CD14-positive monocyte (primary cell): ENCODE measurements at regions not wholly inside any gene's neighbourhood (a gene's known extent, or its start where the extent isn't known, plus 50 kb on each side); places are given as distances from the start of the nearest gene placed in this dataset.

Source experiments
- DNase-seq, 3 donors: peaks; one replicate each; pipeline ENCODE4 v3.0.0-alpha.2; 2011 to 2022
- H2AFZ ChIP-seq: 2 replicates; pipeline ENCODE4 v1.6.0; 2012; ENCODE audit warnings: mild to moderate bottlenecking, low read depth, low read length, inconsistent platforms; ENCODE audit not compliant: insufficient read depth, poor library complexity, severe bottlenecking
- H3K27ac ChIP-seq, 2 donors: 1 replicate in 1 of 2; 2 replicates in 1 of 2; pipeline ENCODE4 v1.5.1; 2012 to 2013; ENCODE audit warnings: low read length in 2 of 2, control low read depth in 1 of 2, inconsistent platforms in 1 of 2, low read depth in 1 of 2, mild to moderate bottlenecking in 1 of 2
- H3K27me3 ChIP-seq, 2 donors: one replicate each; pipeline versions ENCODE4 v1.6.0 to v1.6.1; 2011 to 2013; ENCODE audit warnings: low read length in 2 of 2; ENCODE audit not compliant: control insufficient read depth in 2 of 2, insufficient read depth in 2 of 2
- H3K36me3 ChIP-seq, 2 donors: replicated peaks in 1 of 2; 1 replicate in 1 of 2; 2 replicates in 1 of 2; pipeline versions ENCODE4 v1.5.1 to v1.6.1; 2012 to 2013; ENCODE audit warnings: low read length in 2 of 2, control low read depth in 1 of 2, inconsistent platforms in 1 of 2, mild to moderate bottlenecking in 1 of 2; ENCODE audit not compliant: insufficient read depth in 2 of 2, control insufficient read depth in 1 of 2
- H3K4me1 ChIP-seq, 2 donors: 1 replicate in 1 of 2; 2 replicates in 1 of 2; pipeline versions ENCODE4 v1.5.1 to v1.6.1; 2012 to 2013; ENCODE audit warnings: low read length in 2 of 2, control low read depth in 1 of 2, inconsistent platforms in 1 of 2, mild to moderate bottlenecking in 1 of 2, moderate library complexity in 1 of 2; ENCODE audit not compliant: insufficient read depth in 2 of 2, control insufficient read depth in 1 of 2
- H3K4me2 ChIP-seq: replicated peaks from 2 replicates; pipeline ENCODE3; 2012; ENCODE audit warnings: low read length, moderate library complexity, mild to moderate bottlenecking; ENCODE audit not compliant: poor library complexity, severe bottlenecking; ENCODE audit errors: extremely low read depth
- H3K4me3 ChIP-seq, 3 experiments: fragments of 200-600 bp in 1 of 3; sonication (generic) in 1 of 3; replicated peaks in 1 of 3; 1 replicate in 2 of 3; 2 replicates in 1 of 3; pipeline ENCODE4 v1.5.1; 2011 to 2013; ENCODE audit warnings: low read length in 3 of 3, mild to moderate bottlenecking in 3 of 3, control low read depth in 2 of 3, low read depth in 2 of 3, inconsistent platforms in 1 of 3, moderate library complexity in 1 of 3
- H3K79me2 ChIP-seq: 2 replicates; pipeline ENCODE4 v1.6.0; 2012; ENCODE audit warnings: mild to moderate bottlenecking, control low read depth, inconsistent platforms, low read length, moderate library complexity; ENCODE audit not compliant: insufficient read depth
- H3K9ac ChIP-seq: 2 replicates; pipeline ENCODE4 v1.6.0; 2017; ENCODE audit warnings: low read length, mild to moderate bottlenecking; ENCODE audit not compliant: insufficient read depth, poor library complexity, severe bottlenecking
- H3K9me3 ChIP-seq, 2 donors: replicated peaks in 1 of 2; 1 replicate in 1 of 2; 2 replicates in 1 of 2; pipeline versions ENCODE4 v1.5.1 to v1.6.1; 2012 to 2013; ENCODE audit warnings: low read length in 2 of 2, control low read depth in 1 of 2; ENCODE audit not compliant: control insufficient read depth in 1 of 2, insufficient read depth in 1 of 2
- H4K20me1 ChIP-seq: 2 replicates; pipeline ENCODE4 v1.6.0; 2012; ENCODE audit warnings: mild to moderate bottlenecking, low read length, control low read depth, moderate library complexity; ENCODE audit not compliant: insufficient read depth
- H3K27ac Mint-ChIP-seq, 7 donors: one replicate each; pipeline ENCODE4 v1.8.0; 2020; ENCODE audit warnings: mild to moderate bottlenecking in 7 of 7, mixed read lengths in 7 of 7, moderate library complexity in 6 of 7, inconsistent platforms in 2 of 7
- H3K27me3 Mint-ChIP-seq, 3 donors: one replicate each; pipeline ENCODE4 v1.8.0; 2021 to 2022; ENCODE audit warnings: low read depth in 3 of 3, mild to moderate bottlenecking in 3 of 3, mixed read lengths in 3 of 3, moderate library complexity in 3 of 3, inconsistent platforms in 1 of 3
- H3K36me3 Mint-ChIP-seq, 2 donors: one replicate each; pipeline ENCODE4 v1.8.0; 2020; ENCODE audit warnings: mixed read lengths in 2 of 2, inconsistent platforms in 1 of 2, mild to moderate bottlenecking in 1 of 2
- H3K4me1 Mint-ChIP-seq: one replicate; pipeline ENCODE4 v1.8.0; 2020; ENCODE audit warnings: mild to moderate bottlenecking, mixed read lengths
- H3K4me3 Mint-ChIP-seq, 2 donors: one replicate each; pipeline ENCODE4 v1.8.0; 2020; ENCODE audit warnings: mild to moderate bottlenecking in 2 of 2, mixed read lengths in 2 of 2, moderate library complexity in 1 of 2
- H3K9me3 Mint-ChIP-seq, 7 donors: one replicate each; pipeline ENCODE4 v1.8.0; 2020 to 2022; ENCODE audit warnings: mixed read lengths in 7 of 7, mild to moderate bottlenecking in 6 of 7, moderate library complexity in 6 of 7, inconsistent platforms in 2 of 7
- CTCF ChIP-seq: fragments of 200-600 bp; IDR thresholded peaks from one replicate; pipeline ENCODE4 v1.8.0; 2022; ENCODE audit warnings: antibody characterized with exemption, mild to moderate bottlenecking
- WGBS: methylation state at CpG from one replicate; pipeline ENCODE4 v1.1.5; 2013; ENCODE audit warnings: missing lambda C conversion rate; ENCODE audit not compliant: insufficient coverage; 5-methylcytosine and 5-hydroxymethylcytosine counted together
- intact Hi-C, 2 donors: fragments of 100-400 bp; cut with micrococcal nuclease; formaldehyde crosslinking; loops; one replicate each; pipeline versions ENCODE4 v1.15.0 to v1.15.1; 2023

DNA sequence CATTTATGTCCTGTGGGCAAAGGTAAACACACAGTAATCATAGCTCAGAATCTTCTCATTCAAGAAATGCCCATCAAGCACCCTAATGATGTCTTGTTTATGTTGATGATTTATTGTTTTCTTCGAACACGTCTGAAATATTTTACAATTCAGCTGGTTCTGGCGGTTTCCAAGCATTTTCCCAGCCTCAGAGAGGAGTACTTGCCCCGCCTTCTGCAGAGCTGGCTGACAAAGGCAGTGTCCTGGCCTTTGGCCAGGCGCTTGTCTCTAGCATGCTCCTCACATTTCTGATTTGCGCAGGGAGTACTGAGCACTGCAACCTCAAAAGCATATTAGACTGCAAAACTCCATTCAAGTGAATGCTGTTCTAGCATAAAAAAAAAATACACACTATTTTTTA lies 314.2 kb upstream of the GNAI1 start:
- H3K36me3 Mint-ChIP-seq: no peaks in the 10 kb centered on the region
- Histone ChIP-seq H4K20me1 (no peaks in the 10 kb centered on the region), H3K27ac (no peak overlapping the region), H3K9ac (no peak overlapping the region), H3K79me2 (no peaks in the 10 kb centered on the region), H2AFZ (no peak overlapping the region), H3K4me3 (no peak overlapping the region), H3K9me3 (no peaks in the 10 kb centered on the region), H3K36me3 (no peaks in the 10 kb centered on the region), H3K27me3 (no peaks in the 10 kb centered on the region), H3K4me1 (no peaks in the 10 kb centered on the region), H3K4me2 (no peak overlapping the region)
- intact Hi-C loops: no loop called here
- 90% methylated on average over 3 of the region's 6 CpGs for WGBS
- no peak overlapping the region for H3K4me3 Mint-ChIP-seq
- no peak overlapping the region for H3K27ac Mint-ChIP-seq
- DNase-seq: no peak
- H3K9me3 Mint-ChIP-seq: peaks cover 0 to 1% (median 0%) of the 10 kb centered on the region in 7 donors
- no peak for TF ChIP-seq CTCF
- H3K4me1 Mint-ChIP-seq: no peaks in the 10 kb centered on the region
- H3K27me3 Mint-ChIP-seq: peaks cover 1 to 2% (median 2%) of the 10 kb centered on the region in 3 donors

DNA sequence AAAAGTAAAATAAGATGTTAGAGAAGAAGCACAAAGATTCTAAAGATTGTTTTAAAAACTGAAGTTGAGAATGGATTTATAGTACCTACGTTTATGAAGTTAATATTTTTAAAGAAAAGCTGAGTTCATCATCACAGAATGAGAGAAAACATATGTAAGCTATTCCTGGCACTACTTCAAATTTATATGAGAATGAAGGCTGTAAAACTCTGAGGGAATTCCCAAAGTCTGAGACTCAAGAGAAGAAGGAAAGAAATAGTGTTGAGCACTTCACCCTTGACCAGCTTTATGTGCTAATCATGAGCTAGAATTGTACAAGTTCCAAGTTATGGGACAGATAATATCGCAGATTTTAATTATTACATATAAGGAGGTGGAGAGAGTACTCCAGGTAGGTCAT lies 323.7 kb upstream of the GNAI1 start:
- H3K4me1 Mint-ChIP-seq: no peaks in the 10 kb centered on the region
- no peaks in the 10 kb centered on the region for H3K79me2 ChIP-seq
- no peak overlapping the region for H3K27ac ChIP-seq
- H3K27me3 Mint-ChIP-seq: peaks cover 0 to 3% (median 2%) of the 10 kb centered on the region in 3 donors
- intact Hi-C loops: no loop called here
- H3K36me3 ChIP-seq: no peaks in the 10 kb centered on the region
- no peak overlapping the region for H3K4me2 ChIP-seq
- H3K4me3 Mint-ChIP-seq: no peak overlapping the region
- H4K20me1 ChIP-seq: no peaks in the 10 kb centered on the region
- H3K27me3 ChIP-seq: no peaks in the 10 kb centered on the region
- no peak for TF ChIP-seq CTCF
- H3K9me3 ChIP-seq: no peaks in the 10 kb centered on the region
- no peak overlapping the region for H2AFZ ChIP-seq
- no CpG with 5 or more reads among the region's 2 CpGs for WGBS
- no peak overlapping the region for H3K9ac ChIP-seq
- H3K36me3 Mint-ChIP-seq: no peaks in the 10 kb centered on the region
- H3K4me1 ChIP-seq: no peaks in the 10 kb centered on the region
- H3K4me3 ChIP-seq: no peak overlapping the region
- no peak overlapping the region for H3K27ac Mint-ChIP-seq
- peaks cover 0 to 1% (median 0%) of the 10 kb centered on the region in 7 donors for H3K9me3 Mint-ChIP-seq
- no peak for DNase-seq
